Calu3 (cell line): ENCODE measurements at regions not wholly inside any gene's neighbourhood (a gene's known extent, or its start where the extent isn't known, plus 50 kb on each side); places are given as distances from the start of the nearest gene placed in this dataset.

Experiments used
- BruUV-seq: library from RNA; stranded (reverse); fragments of 400-500 nt; replicated peaks from 2 replicates; lab custom pipeline; 2021; lab: Mats Ljungman, UMichigan
- CTCF ChIA-PET: fragments of 300-600 bp; sonication (Branson Sonifier 250); formaldehyde crosslinking; loops from one replicate; lab custom pipeline; 2022; ENCODE audit warnings: antibody characterized with exemption; lab: Charles Lee
- DNase-seq: peaks from one replicate; pipeline ENCODE4 v3.0.0; 2022
- H3K27ac Mint-ChIP-seq: one replicate; pipeline ENCODE4 v1.8.0; 2022; ENCODE audit warnings: mixed read lengths; ENCODE audit not compliant: unreplicated experiment
- H3K27me3 Mint-ChIP-seq: one replicate; pipeline ENCODE4 v1.8.0; 2022; ENCODE audit warnings: mixed read lengths; ENCODE audit not compliant: unreplicated experiment
- H3K36me3 Mint-ChIP-seq: one replicate; pipeline ENCODE4 v1.8.0; 2022; ENCODE audit warnings: mild to moderate bottlenecking, moderate library complexity, mixed read lengths; ENCODE audit not compliant: insufficient read depth, unreplicated experiment
- H3K4me1 Mint-ChIP-seq: one replicate; pipeline ENCODE4 v1.8.0; 2022; ENCODE audit warnings: mild to moderate bottlenecking, low read depth, mixed read lengths; ENCODE audit not compliant: unreplicated experiment
- H3K4me3 Mint-ChIP-seq: one replicate; pipeline ENCODE4 v1.8.0; 2022; ENCODE audit warnings: mild to moderate bottlenecking, low read depth, moderate library complexity, mixed read lengths; ENCODE audit not compliant: unreplicated experiment
- H3K9me3 Mint-ChIP-seq: one replicate; pipeline ENCODE4 v1.8.0; 2022; ENCODE audit warnings: low read depth, mixed read lengths; ENCODE audit not compliant: unreplicated experiment
- CTCF ChIP-seq: fragments of 200-600 bp; IDR thresholded peaks from one replicate; pipeline ENCODE4 v1.8.0; 2022; ENCODE audit warnings: antibody characterized with exemption; ENCODE audit not compliant: unreplicated experiment
- intact Hi-C: fragments of 100-400 bp; cut with micrococcal nuclease; formaldehyde crosslinking; loops from one replicate; pipeline ENCODE4 v1.10.0; 2022; ENCODE audit not compliant: unreplicated experiment

- H3K4me1 Mint-ChIP-seq, result no peaks in the 10 kb centered on the region
- H3K27me3 Mint-ChIP-seq, result no peaks in the 10 kb centered on the region
- CTCF ChIA-PET, result no interaction called here
- H3K4me3 Mint-ChIP-seq, result no peak overlapping the region
- no peak for DNase-seq
- no peaks in the 10 kb centered on the region for H3K9me3 Mint-ChIP-seq
- H3K27ac Mint-ChIP-seq, result no peak overlapping the region
- BruUV-seq, result no TSS peak
- intact Hi-C loops, result no loop called here
- no peaks in the 10 kb centered on the region for H3K36me3 Mint-ChIP-seq
- no peak for TF ChIP-seq CTCF
These were observed 489.5 kb upstream of the SPRY2 start for GRCh38 chr13:80830431-80830830.

GRCh38 chr13:80828759-80829158 lies 487.8 kb upstream of the SPRY2 start:
- intact Hi-C loops, result no loop called here
- H3K27me3 Mint-ChIP-seq, result no peaks in the 10 kb centered on the region
- BruUV-seq, result no TSS peak
- no peak overlapping the region for H3K4me3 Mint-ChIP-seq
- no peaks in the 10 kb centered on the region for H3K4me1 Mint-ChIP-seq
- H3K27ac Mint-ChIP-seq, result no peak overlapping the region
- no peaks in the 10 kb centered on the region for H3K36me3 Mint-ChIP-seq
- CTCF ChIA-PET, result no interaction called here
- no peak for TF ChIP-seq CTCF
- DNase-seq, result no peak
- H3K9me3 Mint-ChIP-seq, result no peaks in the 10 kb centered on the region

- intact Hi-C loops, result no loop called here
- H3K27ac Mint-ChIP-seq, result no peak overlapping the region
- H3K9me3 Mint-ChIP-seq, result no peaks in the 10 kb centered on the region
- H3K4me1 Mint-ChIP-seq, result no peaks in the 10 kb centered on the region
- no peak overlapping the region for H3K4me3 Mint-ChIP-seq
- no peak for DNase-seq
- CTCF ChIA-PET, result no interaction called here
- no peaks in the 10 kb centered on the region for H3K27me3 Mint-ChIP-seq
- no peaks in the 10 kb centered on the region for H3K36me3 Mint-ChIP-seq
- BruUV-seq, result no TSS peak
- no peak for TF ChIP-seq CTCF
These were observed 484.4 kb upstream of the SPRY2 start for GRCh38 chr13:80825276-80825675.

GRCh38 chr13:80824229-80824628 lies 483.3 kb upstream of the SPRY2 start:
- intact Hi-C loops, result no loop called here
- BruUV-seq, result no TSS peak
- H3K9me3 Mint-ChIP-seq, result no peaks in the 10 kb centered on the region
- no peaks in the 10 kb centered on the region for H3K27me3 Mint-ChIP-seq
- TF ChIP-seq CTCF, result no peak
- CTCF ChIA-PET, result no interaction called here
- no peak for DNase-seq
- H3K4me1 Mint-ChIP-seq, result no peaks in the 10 kb centered on the region
- H3K4me3 Mint-ChIP-seq, result no peak overlapping the region
- no peaks in the 10 kb centered on the region for H3K36me3 Mint-ChIP-seq
- no peak overlapping the region for H3K27ac Mint-ChIP-seq
